ENCODE measurements at regions not wholly inside any gene's neighbourhood (a gene's known extent, or its start where the extent isn't known, plus 50 kb on each side); places are given as distances from the start of the nearest gene placed in this dataset.
"Not testable (repeated sequence)": the region's sequence is repeated elsewhere in the genome, so short reads cannot be mapped to it uniquely, and the experiment has no call there.

DNA sequence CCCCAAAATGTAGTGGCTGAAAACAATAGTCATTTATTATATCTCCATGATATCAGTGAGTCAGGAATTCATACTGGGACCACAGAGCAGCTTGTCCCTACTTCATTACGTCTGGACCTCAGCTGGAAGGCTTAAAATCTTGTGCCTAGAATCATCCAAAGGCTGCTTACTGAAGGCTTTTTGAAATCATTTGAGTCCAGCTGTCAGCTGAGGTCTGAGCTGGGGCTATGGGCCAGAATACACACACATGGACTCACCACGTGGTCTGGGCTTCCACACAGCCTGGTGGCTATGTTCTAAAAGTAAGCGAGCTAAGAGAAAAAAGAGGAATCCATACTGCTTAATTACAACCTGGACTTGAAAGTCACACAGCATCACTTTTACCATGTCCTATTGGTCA lies 209.2 kb downstream of the KCTD12 start:
- no peak overlapping the region for H3K4me3 ChIP-seq (ENCODE audit: low read length)
- TF ChIP-seq CTCF (conservative IDR thresholded peaks at IDR 0.05; ENCODE audit: low read length), result no peak
- DNase-seq (ENCODE audit: low read depth), result peak; percentile 58

DNA sequence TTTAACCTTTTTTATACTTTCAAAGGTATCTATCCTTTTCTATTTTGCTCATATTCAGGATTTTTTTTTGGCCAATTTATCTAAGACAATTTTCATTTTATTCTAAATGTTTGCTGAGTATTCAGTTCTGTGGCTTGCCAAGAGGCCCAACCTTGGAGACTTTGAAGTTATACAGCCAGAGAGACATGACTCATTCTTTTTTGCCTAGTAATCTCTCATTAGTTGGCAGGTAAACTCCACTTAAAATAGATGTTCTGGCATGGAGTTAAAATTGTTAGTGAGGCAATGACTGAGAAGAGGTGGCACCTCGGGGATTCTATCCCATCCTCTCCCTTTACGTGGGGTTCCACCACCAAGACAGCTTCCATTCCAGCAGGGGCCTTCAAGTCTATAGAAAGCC lies 213.8 kb downstream of the KCTD12 start:
- DNase-seq (ENCODE audit: low read depth), result peak; percentile 18
- H3K4me3 ChIP-seq (ENCODE audit: low read length), result no peak overlapping the region
- TF ChIP-seq CTCF (conservative IDR thresholded peaks at IDR 0.05; ENCODE audit: low read length), result no peak

DNA sequence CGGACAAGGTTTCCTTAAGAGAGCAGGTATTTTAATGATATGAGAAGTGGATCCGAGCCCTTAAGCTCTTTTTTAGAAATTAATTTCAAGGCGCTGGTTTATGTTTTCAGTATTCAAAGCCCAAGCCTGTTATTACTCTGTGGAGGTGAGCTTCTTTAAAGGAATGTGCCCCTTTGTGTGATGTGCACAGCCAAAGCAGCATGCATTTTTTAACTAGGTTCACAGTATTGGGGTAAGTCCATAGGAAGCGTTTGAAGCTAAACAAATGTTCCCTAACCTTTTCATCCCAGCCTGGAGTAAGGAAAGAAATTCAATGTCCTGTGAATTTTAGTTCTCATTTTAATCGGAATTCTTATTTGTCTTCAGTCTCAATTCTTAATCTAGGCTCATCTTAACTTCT lies 217.5 kb downstream of the KCTD12 start:
- H3K4me3 ChIP-seq (ENCODE audit: low read length), result no peak overlapping the region
- no peak for DNase-seq (ENCODE audit: low read depth)
- no peak for TF ChIP-seq CTCF (conservative IDR thresholded peaks at IDR 0.05; ENCODE audit: low read length)

- no peak for TF ChIP-seq CTCF (conservative IDR thresholded peaks at IDR 0.05; ENCODE audit: low read length)
- no peak overlapping the region for H3K4me3 ChIP-seq (ENCODE audit: low read length)
- no peak for DNase-seq (ENCODE audit: low read depth)
Measured at GRCh38 chr13:76668141-76668540, 218.1 kb downstream of the KCTD12 start.

DNA sequence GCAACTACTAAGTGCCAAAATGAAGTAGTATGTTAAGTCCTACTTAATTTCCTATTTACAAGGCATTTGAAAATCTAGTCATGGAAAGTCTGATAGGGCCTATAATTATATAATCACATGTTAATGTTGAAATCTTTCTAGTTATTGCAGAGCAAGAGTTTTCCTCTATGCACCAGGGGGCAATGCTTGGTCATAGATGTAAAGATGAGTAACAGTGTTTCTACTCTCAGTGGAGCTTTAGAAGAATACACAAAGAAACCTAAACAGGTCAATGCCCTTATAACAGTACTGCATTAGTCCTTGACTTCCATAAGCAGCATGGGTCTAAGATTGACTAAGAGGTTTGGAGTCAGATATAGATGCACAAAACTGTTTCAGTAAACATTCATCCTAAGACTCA lies 218.7 kb downstream of the KCTD12 start:
- TF ChIP-seq CTCF (conservative IDR thresholded peaks at IDR 0.05; ENCODE audit: low read length), result peak; percentile 78
- no peak overlapping the region for H3K4me3 ChIP-seq (ENCODE audit: low read length)
- peak; percentile 77 for DNase-seq (ENCODE audit: low read depth)

DNA sequence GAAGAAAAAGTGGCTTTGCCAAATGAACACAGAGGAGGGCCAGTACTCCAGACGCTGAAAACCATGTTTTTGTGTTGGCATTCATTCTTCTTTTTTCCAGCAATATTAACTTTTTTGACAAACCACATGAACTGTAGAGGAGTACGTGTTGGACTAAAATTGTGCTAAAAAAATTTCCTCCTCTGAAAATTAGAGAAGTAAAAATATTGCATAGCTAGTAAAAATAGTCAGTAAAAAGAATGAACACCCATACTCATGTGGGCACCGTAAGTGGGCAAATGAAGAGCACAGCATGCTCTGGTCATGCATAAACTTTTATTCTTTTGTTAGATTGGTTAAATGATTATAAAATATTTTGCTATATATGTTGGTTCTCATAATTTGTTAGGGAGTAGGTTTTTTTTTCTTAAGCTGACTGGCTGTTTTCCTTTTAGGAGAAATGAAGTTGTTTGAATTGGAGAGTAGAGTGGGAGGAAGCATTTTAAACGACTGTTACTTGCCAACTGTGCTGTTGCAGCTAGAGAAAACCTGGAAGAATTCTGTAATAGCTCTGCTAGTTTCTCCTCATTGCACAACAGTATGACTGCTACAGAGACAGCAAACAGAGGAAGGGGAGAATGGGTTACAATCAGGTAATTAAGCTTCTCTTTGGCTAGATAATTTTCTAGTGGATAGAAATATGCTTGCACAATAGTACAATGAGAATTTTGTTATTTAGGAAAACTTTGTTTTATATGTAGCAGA lies 222.4 kb downstream of the KCTD12 start:
- H3K4me3 ChIP-seq (ENCODE audit: low read length), result no peak overlapping the region
- TF ChIP-seq CTCF (conservative IDR thresholded peaks at IDR 0.05; ENCODE audit: low read length), result no peak
- peak; percentile 27 for DNase-seq (ENCODE audit: low read depth)

GRCh38 chr13:76659074-76659473 lies 227.1 kb downstream of the KCTD12 start:
- DNase-seq (ENCODE audit: low read depth), result not testable (repeated sequence)

More at GRCh38 chr13:76659074-76659473, 227.1 kb downstream of the KCTD12 start:
- not testable (repeated sequence) for H3K4me3 ChIP-seq (ENCODE audit: low read length)

Measured in AG10803 (cell line).